Hematopoietic multipotent progenitor cell (in vitro differentiated cells): ENCODE measurements at regions not wholly inside any gene's neighbourhood (a gene's known extent, or its start where the extent isn't known, plus 50 kb on each side); places are given as distances from the start of the nearest gene placed in this dataset.

Source experiments
- DNase-seq, 3 donors: peaks; one replicate each; pipeline ENCODE4 v3.0.0-alpha.2; 2011 to 2015; ENCODE audit warnings: low read depth in 2 of 3, low spot score in 2 of 3

DNA sequence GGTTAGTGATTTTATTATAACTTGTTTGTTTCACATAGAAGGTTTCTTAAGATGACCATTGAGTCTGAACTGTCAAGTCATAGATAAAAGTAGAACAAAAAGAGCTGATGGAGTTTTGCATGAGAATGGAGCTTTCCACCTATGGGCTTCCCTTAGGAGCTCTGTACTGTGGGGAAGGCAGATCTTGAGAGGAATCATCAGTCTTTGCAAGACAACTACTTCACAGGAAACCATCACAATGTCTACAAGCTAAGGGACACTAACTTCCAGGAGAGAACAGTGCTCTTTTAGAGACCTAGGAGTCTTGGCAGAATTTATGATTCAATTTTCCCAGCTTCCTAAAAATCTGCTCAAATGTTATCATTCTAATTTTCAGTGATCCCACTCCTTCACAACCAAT is 78.2 kb downstream of the FBXO5 start:
- DNase-seq: no peak

DNA sequence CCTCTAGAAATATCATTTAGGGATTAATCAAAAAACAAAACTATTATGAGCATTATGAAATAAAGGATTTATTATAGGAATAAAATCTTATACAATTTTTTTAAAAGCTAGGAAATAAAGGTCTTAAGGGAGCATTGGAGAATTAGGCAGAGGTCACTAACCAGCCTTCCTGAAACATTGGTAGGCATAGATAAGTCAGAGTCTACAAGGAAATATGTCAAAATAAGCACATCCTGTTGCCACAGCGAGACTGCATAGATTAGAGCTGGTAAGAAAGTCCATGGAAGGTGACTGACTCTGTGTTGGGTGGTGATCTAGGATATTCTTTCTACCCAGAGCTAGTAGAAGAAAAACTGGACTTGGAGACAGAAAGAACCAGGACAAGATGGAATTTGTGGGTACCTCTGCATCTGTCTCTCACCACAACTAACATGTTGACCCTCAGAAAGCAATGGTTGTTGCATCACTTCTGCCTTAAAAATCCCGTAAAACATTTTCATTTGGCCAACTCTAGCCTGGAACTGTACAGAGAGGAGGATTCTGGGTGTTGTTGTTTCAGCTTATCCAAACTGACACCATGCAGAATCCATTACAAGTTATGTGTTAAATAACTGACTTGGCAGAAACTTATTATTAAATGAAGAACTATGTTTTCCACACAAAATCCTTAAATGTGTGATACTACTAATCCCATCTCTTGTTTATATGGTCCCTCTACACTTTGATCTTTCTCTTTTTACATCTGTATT is 77.1 kb downstream of the FBXO5 start:
- DNase-seq: no peak

DNA sequence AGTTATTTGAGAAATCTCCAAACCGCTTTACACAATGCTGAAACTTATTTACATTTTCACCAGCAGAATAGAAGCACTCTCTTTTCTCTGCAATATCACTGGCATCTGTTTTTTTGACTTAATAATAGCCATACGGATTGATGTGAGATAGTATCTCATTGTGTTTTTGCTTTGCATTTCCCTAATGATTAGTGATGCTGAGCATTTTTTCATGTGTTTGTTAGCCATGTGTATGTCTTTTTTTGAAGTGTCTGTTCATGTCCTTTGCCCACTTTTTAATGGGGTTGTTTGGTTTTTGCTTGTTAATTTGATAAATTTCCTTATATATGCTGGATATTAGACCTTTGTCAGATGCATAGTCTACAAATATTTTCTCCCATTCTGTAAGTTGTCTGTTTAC is 73.6 kb downstream of the FBXO5 start:
- DNase-seq: no peak

DNA sequence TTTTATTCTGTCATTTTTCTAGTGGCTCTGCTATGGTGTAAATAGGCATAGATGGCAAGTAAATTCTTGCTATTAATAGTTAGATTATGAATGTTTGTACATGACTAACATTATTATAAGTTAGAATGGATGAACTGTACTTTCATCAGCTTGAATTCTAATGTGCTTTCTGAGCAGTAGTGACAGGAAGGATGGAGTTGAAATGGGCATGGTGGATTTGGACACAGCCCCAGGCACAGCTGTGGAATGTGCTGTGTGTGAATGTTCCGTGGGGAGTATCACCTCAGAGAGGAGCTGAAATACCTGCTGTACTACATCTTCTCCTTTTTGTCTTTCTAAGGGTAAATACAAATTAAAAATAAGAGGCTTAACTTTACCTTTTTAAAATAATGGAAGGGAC is 66.8 kb downstream of the FBXO5 start:
- no peak for DNase-seq

DNA sequence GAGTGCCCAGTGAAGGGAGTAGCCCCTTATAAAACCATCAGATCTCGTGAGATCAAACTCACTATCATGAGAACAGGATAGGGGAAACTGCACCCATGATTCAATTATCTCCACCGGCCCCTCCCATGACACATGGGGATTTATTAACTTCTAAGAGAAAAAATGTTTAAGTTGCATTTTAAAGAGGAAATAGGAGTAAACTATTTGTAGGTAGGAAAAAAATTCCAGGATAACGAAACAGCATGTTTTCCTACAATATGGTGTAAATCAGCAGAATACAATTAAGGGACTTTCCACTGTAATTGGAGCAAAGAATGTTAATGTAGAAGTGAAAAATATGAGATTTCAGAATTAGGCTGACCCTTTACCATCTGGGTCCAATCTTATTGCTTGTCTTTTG is 63.9 kb downstream of the FBXO5 start:
- DNase-seq: no peak

DNA sequence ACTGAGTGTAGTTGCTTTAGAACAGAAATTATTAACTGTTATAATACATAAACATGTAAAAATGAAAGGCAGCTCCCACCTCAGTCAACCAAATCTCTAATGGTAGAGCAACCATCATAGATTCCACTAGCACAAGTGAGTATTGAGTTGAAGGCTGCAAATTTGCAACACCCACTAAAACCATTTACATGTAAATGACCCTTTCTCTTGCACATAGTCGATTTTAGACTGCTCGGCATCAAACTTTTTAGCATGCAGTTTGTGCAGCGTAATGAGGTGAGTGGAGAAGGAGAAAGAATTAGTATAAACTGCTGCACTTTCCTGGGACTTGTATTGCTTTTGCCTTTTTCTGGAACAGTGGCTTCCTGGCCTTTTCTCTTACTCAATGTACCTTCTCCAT is 62.8 kb downstream of the FBXO5 start:
- no peak for DNase-seq
